GM23338 (cell line): ENCODE measurements at regions not wholly inside any gene's neighbourhood (a gene's known extent, or its start where the extent isn't known, plus 50 kb on each side); places are given as distances from the start of the nearest gene placed in this dataset.
"Not testable (repeated sequence)": the region's sequence is repeated elsewhere in the genome, so short reads cannot be mapped to it uniquely, and the experiment has no call there.

Experiments
- ATAC-seq: fragments of 200-7000 bp; cut with Tn5 transposase; 3 replicates; pipeline ENCODE4 v1.9.1; 2020
- DNase-seq: peaks from one replicate; pipeline ENCODE4 v3.0.0-alpha.2; 2015; ENCODE audit warnings: low spot score
- H2AFZ ChIP-seq: fragments of 200-600 bp; sonication (generic); 2 replicates; pipeline ENCODE4 v1.8.0; 2016; ENCODE audit warnings: antibody characterized with exemption, mild to moderate bottlenecking, moderate library complexity
- H3F3A ChIP-seq: fragments of 200-600 bp; sonication (generic); replicated peaks from 2 replicates; pipeline ENCODE4 v1.8.0; 2017; ENCODE audit warnings: antibody characterized with exemption, mixed run types, low read depth
- H3K27ac ChIP-seq: fragments of 200-600 bp; sonication (generic); 2 replicates; pipeline ENCODE4 v1.6.1; 2016; ENCODE audit warnings: low read depth
- H3K27me3 ChIP-seq: fragments of 200-600 bp; sonication (generic); 2 replicates; pipeline ENCODE4 v1.8.0; 2016; ENCODE audit warnings: mild to moderate bottlenecking, mixed run types, moderate library complexity; ENCODE audit not compliant: insufficient read depth
- H3K36me3 ChIP-seq: fragments of 200-600 bp; sonication (generic); 2 replicates; pipeline ENCODE4 v1.8.0; 2016; ENCODE audit warnings: mild to moderate bottlenecking; ENCODE audit not compliant: insufficient read depth
- H3K4me1 ChIP-seq: fragments of 200-600 bp; sonication (generic); 2 replicates; pipeline ENCODE4 v1.8.0; 2016; ENCODE audit warnings: mild to moderate bottlenecking, moderate library complexity; ENCODE audit not compliant: insufficient read depth
- H3K4me2 ChIP-seq: fragments of 200-600 bp; sonication (generic); 2 replicates; pipeline ENCODE4 v1.7.1; 2017; ENCODE audit warnings: mixed run types
- H3K4me3 ChIP-seq: fragments of 200-600 bp; sonication (generic); 2 replicates; pipeline ENCODE4 v1.6.1; 2016; ENCODE audit warnings: mixed run types
- H3K79me2 ChIP-seq: fragments of 200-600 bp; sonication (generic); replicated peaks from 2 replicates; pipeline ENCODE4 v1.8.0; 2017; ENCODE audit warnings: mild to moderate bottlenecking; ENCODE audit not compliant: insufficient read depth
- H3K9me2 ChIP-seq: fragments of 200-600 bp; sonication (generic); 2 replicates; pipeline ENCODE4 v1.8.0; 2017; ENCODE audit not compliant: insufficient read depth
- H4K20me1 ChIP-seq: fragments of 200-600 bp; sonication (generic); replicated peaks from 2 replicates; pipeline ENCODE4 v1.8.0; 2017; ENCODE audit warnings: mild to moderate bottlenecking; ENCODE audit not compliant: insufficient read depth
- H3K27ac Mint-ChIP-seq: 2 replicates; pipeline ENCODE4 v1.8.0; 2020; ENCODE audit warnings: inconsistent platforms, mild to moderate bottlenecking, moderate library complexity, mixed read lengths
- H3K27me3 Mint-ChIP-seq: 3 replicates; pipeline ENCODE4 v1.8.0; 2022; ENCODE audit warnings: low read depth, mild to moderate bottlenecking, moderate library complexity, mixed read lengths, inconsistent platforms; ENCODE audit not compliant: insufficient read depth, poor library complexity
- H3K36me3 Mint-ChIP-seq: 3 replicates; pipeline ENCODE4 v1.8.0; 2021; ENCODE audit warnings: low read depth, mild to moderate bottlenecking, inconsistent platforms, moderate library complexity, mixed read lengths
- H3K4me1 Mint-ChIP-seq: 3 replicates; pipeline ENCODE4 v1.8.0; 2020; ENCODE audit warnings: mild to moderate bottlenecking, inconsistent platforms, mixed read lengths
- H3K4me3 Mint-ChIP-seq: 3 replicates; pipeline ENCODE4 v1.8.0; 2021; ENCODE audit warnings: moderate library complexity, mild to moderate bottlenecking, inconsistent platforms, mixed read lengths
- H3K9me3 Mint-ChIP-seq: 3 replicates; pipeline ENCODE4 v1.8.0; 2020; ENCODE audit warnings: moderate library complexity, mild to moderate bottlenecking, inconsistent platforms, mixed read lengths
- CREB1 ChIP-seq: fragments of 250-450 bp; sonication (Bioruptor Pico); IDR thresholded peaks from 2 replicates; pipeline ENCODE4 v1.5.0; 2020; ENCODE audit warnings: low read depth, mild to moderate bottlenecking, moderate library complexity
- ETS1 ChIP-seq: IDR thresholded peaks from 2 replicates; pipeline ENCODE4 v1.6.1; 2016; ENCODE audit warnings: antibody characterized with exemption
- EZH2 ChIP-seq: fragments of 200-600 bp; sonication (generic); IDR thresholded peaks from one replicate; pipeline ENCODE4 v1.8.0; 2017; ENCODE audit warnings: antibody characterized with exemption, mild to moderate bottlenecking, low read depth; ENCODE audit not compliant: unreplicated experiment
- JUNB ChIP-seq: IDR thresholded peaks from one replicate; pipeline ENCODE4 v1.6.1; 2016; ENCODE audit warnings: antibody characterized with exemption; ENCODE audit not compliant: unreplicated experiment
- POLR2AphosphoS5 ChIP-seq: IDR thresholded peaks from 2 replicates; pipeline ENCODE4 v1.6.1; 2016; ENCODE audit warnings: antibody characterized with exemption, low read depth
- REST ChIP-seq: IDR thresholded peaks from one replicate; pipeline ENCODE4 v1.6.1; 2018; ENCODE audit warnings: antibody characterized with exemption; ENCODE audit not compliant: unreplicated experiment
- STAT1 ChIP-seq: IDR thresholded peaks from one replicate; pipeline ENCODE4 v1.6.1; 2016; ENCODE audit warnings: antibody characterized with exemption; ENCODE audit not compliant: unreplicated experiment
- ZNF331 ChIP-seq: fragments of 250-450 bp; sonication (Bioruptor Pico); IDR thresholded peaks from 2 replicates; pipeline ENCODE4 v1.5.0; 2020; ENCODE audit warnings: low read depth, mild to moderate bottlenecking, moderate library complexity
- ZNF462 ChIP-seq: fragments of 250-450 bp; sonication (Bioruptor Pico); IDR thresholded peaks from 2 replicates; pipeline ENCODE4 v1.5.0; 2020; ENCODE audit warnings: mild to moderate bottlenecking, moderate library complexity

- TF ChIP-seq CREB1 (CRISPR knock-in tag) = no peak
- no peak for TF ChIP-seq EZH2
- no peak for TF ChIP-seq ZNF331 (CRISPR knock-in tag)
- TF ChIP-seq ETS1 = no peak
- TF ChIP-seq ZNF462 (CRISPR knock-in tag) = no peak
- TF ChIP-seq STAT1 = no peak
- TF ChIP-seq JUNB = no peak
- TF ChIP-seq POLR2AphosphoS5 = no peak
- TF ChIP-seq REST = no peak
- H3K4me1 Mint-ChIP-seq = no peaks in the 10 kb centered on the region
- H4K20me1 ChIP-seq = no peaks in the 10 kb centered on the region
- H3K4me1 ChIP-seq = no peaks in the 10 kb centered on the region
- no peak overlapping the region for H3K4me3 ChIP-seq
- no peak overlapping the region for H3K4me2 ChIP-seq
- H3K9me2 ChIP-seq = peaks cover 6% of the 10 kb centered on the region
- no peak overlapping the region for H3K27ac ChIP-seq
- no peak overlapping the region for H3K27ac Mint-ChIP-seq
- no peak overlapping the region for H2AFZ ChIP-seq
- H3K79me2 ChIP-seq = no peaks in the 10 kb centered on the region
- no peaks in the 10 kb centered on the region for H3K36me3 Mint-ChIP-seq
- no peaks in the 10 kb centered on the region for H3K9me3 Mint-ChIP-seq
- no peak for DNase-seq
- ATAC-seq = no peak
- no peaks in the 10 kb centered on the region for H3K27me3 ChIP-seq
- no peaks in the 10 kb centered on the region for H3F3A ChIP-seq
- no peak overlapping the region for H3K4me3 Mint-ChIP-seq
- no peaks in the 10 kb centered on the region for H3K27me3 Mint-ChIP-seq
- no peaks in the 10 kb centered on the region for H3K36me3 ChIP-seq
Observed at GRCh38 chr5:83856881-83857280, 136.2 kb upstream of the HAPLN1 start.

GRCh38 chr5:83850412-83850811 is 129.8 kb upstream of the HAPLN1 start:
- not testable (repeated sequence) for H2AFZ ChIP-seq, H3K9me2 ChIP-seq, H3K27me3 Mint-ChIP-seq, H3K27me3 ChIP-seq, H3F3A ChIP-seq, H3K27ac ChIP-seq, H3K27ac Mint-ChIP-seq, H4K20me1 ChIP-seq, H3K4me3 Mint-ChIP-seq, H3K79me2 ChIP-seq, DNase-seq, H3K4me1 Mint-ChIP-seq, ATAC-seq, H3K36me3 ChIP-seq, H3K4me3 ChIP-seq, H3K36me3 Mint-ChIP-seq, H3K4me2 ChIP-seq, H3K9me3 Mint-ChIP-seq, H3K4me1 ChIP-seq
